NOMO-1 treated with dmso at 0.1 percent for 144 hours (cell line): ENCODE measurements at regions not wholly inside any gene's neighbourhood (a gene's known extent, or its start where the extent isn't known, plus 50 kb on each side); places are given as distances from the start of the nearest gene placed in this dataset.
"Not testable (repeated sequence)": the region's sequence is repeated elsewhere in the genome, so short reads cannot be mapped to it uniquely, and the experiment has no call there.

Source experiments
- DNase-seq: peaks from one replicate; lab custom pipeline; 2025; ENCODE audit not compliant: unreplicated experiment; lab: John Stamatoyannopoulos, UW

DNA sequence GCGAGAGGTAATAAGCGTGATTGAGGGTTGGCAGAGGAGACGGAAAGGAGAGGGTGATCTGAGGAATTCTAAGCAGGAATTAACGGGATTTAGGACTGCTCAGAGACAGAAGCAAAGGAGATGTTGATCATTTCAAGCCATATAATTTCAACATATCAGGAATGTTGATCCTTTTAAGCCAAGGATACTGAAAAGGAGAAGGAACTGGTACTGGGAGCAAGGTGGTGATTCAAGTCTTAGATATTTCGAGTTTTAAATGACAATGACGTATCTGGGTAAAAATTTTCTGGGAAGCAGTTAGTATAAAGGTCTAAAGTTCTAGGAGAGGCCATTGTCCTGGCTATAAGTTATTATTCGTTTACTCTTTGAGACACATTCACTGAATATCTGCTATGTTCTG is 91.3 kb upstream of the OGFRL1 start:
- DNase-seq, result no peak

DNA sequence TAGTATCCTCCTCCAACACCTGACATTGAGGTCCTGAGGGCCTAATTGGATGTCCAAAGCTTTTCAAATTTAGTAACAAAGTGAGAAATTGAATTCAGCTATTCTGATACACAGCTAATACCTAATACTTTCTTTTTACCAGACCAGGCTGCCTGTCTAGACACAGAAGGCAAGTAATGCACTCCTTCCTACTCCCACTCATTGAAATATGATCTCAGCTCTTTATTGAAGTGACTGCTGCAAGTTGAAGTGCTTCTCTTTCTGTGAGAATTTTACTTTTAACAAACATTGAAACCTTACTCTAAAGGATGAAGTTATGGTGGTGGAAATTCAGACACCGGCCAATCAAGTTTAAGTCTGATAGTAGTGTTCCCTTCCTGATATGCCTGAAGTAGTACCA is 90.8 kb upstream of the OGFRL1 start:
- DNase-seq, result no peak

DNA sequence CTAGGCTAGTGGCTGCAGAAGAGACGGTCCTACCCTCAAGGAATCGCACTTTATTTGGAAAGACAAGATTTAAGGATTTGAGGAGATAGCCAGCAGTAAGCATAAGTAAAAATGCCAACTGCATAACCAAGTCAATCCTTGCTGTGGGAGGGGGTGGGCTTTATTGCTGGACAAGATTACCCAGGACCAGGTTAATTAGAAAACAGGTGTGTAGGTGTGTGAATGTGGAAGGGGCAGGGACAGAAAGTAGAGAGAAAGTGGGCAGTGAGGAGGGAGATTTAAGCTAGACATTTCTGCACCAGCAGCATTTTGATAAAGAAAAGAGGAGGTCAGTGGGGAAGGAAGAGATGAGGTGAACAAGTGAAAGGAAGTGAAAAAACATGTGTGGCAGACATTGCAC is 89.7 kb upstream of the OGFRL1 start:
- no peak for DNase-seq

DNA sequence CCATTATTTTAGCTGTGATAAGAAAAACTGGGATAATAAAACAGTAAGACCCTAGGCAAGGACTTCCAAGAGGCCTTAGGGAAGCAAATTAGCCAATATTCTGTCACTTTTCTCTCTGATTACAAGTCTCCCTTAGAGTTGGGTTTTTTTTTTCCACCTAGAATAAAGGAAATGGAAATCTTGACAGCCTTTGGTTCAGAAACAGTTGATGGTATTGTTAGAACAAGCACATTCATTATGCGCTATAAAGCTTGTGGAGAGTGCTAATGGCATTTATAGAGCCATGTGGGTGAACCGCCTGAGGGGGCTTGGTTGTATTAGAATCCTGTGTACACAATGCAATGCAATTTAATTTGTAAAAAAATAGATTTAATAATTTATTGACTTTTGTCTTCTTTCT is 88.9 kb upstream of the OGFRL1 start:
- no peak for DNase-seq

DNA sequence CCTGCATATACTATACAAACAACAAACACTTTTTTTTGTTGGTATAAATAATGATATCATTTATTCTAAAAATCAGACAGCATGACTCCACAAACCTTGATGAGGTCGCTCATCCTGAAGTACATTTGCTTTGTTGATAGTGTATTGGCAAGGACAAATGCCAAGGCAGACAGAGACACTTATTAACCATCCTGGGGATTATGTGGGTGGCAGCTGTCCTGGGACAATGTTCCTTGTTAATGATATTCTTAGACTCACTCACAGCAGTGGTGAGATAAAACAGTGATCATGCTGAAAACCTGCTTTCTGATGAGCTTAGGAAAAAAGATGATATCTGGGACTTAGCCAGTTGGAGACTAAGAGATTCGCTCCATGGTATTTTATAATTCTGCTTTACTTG is 85.4 kb upstream of the OGFRL1 start:
- no peak for DNase-seq

DNA sequence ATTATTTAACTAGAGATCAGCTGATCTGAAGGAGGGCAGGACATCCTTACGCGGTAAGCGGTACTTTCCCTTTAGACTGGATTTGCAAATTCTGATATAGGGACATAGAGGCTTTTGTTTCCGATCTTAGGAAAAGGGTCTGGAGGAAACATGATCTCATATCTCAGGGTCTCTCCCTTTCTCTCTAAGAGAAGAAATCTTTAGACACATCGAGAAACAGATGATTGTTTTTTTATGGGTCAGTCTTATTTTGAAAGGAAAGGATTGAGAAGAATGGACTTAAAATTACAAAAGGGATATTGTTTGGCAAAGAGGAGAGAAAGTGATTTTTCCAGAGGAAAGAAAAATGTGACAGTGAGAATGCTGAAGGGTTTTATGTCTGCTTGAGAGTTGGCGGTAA is 83.9 kb upstream of the OGFRL1 start:
- no peak for DNase-seq

DNA sequence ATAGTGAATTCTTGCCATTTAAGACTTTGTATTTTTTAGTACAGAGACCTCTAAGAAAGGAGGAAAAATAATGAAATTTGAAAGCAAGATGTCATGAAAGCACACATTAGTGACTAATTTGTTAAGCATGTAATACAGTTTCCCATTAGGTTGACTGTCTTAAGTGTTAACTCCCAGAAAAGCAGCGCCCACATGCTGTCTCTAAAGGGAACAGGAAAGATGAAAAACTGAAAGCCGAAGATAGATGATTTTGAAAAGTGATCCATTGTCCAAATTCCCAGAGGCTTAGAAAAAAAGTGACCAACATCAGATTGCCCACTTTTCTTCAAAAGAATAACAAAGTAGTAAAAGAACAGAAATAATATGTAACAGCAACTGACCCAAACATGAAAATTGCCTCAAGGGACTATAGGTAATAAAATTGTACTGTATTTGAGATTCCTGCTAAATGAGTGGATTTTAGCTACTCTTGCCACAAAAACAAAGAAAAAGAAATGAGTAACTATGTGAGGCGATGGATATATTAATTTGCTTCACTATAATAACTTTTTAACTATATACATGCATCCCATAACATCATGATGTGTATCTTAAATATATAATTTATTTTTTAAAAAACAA is 83.2 kb upstream of the OGFRL1 start:
- no peak for DNase-seq

DNA sequence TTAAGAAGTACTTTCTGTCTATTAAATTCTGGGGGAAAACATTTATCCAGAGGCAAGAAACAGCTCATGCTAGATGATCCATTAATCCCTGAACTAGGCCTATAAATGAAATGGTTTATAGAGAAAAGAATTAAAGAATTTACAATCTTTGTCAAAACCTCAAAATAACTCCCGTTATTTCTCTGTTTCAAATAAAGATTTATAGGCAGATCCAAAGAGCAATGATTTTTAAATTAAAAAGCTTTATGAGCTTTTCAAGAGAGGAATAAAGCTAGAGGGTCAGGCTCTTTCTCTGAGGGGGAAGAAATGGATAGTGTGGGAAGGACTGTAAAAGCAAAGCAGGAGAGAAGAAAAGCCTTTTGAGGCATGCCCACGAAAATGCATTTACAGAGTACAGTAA is 82.5 kb upstream of the OGFRL1 start:
- no peak for DNase-seq

DNA sequence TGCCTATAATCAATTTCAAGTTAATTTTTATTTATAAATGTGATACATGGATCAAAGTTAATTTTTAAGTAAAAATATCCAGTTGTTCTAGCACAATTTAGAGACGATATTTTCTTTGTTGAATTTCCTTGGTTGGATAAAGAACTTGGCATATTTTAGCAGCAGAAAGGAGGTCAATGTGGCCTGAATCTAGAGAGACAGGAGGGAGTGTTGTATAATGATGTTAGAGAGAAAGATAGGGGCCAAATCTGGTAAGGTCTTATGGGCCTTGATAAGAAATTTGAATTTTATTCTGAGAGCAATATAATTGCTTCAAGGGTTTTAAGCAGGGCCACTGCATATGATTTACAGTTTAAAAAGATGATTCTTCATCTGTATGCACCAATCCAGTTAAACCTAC is 79.4 kb upstream of the OGFRL1 start:
- DNase-seq, result no peak

DNA sequence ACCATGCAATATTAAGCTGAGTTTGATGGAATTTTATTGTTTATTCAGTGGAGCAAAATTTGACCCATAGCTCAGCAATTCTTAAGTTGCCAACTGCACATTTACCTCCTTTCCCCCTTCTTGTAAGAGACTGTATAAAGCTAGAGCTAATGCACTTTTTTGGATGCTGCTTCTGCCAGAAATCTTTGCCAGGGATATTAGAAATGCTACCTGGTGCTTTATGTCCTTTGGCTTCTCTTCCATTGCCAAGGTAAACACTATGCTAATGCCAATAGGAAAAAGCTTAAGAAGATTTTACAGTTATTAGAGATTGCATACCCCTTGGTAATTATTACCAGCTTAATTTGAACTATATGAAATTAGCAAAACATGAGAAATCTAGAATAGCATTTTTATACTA is 79.0 kb upstream of the OGFRL1 start:
- DNase-seq, result no peak

DNA sequence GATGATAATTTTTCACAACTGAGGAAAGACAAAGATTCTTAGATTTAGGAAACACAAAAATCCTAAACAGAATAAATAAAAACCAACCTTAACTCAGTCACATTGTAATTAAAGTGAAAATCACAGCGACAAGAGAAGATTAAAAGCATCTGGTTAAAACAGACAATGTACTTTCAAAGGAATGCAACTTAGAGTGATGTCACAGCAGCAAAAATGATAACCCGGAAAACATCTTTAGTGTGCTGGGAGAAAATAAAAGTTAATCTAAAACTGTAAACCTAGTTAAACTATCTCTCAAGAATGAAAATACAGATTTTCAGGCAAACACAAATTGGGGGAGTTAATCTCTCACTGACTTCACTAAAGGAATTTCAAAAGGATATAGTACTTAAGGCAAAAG is 76.8 kb upstream of the OGFRL1 start:
- DNase-seq, result no peak

DNA sequence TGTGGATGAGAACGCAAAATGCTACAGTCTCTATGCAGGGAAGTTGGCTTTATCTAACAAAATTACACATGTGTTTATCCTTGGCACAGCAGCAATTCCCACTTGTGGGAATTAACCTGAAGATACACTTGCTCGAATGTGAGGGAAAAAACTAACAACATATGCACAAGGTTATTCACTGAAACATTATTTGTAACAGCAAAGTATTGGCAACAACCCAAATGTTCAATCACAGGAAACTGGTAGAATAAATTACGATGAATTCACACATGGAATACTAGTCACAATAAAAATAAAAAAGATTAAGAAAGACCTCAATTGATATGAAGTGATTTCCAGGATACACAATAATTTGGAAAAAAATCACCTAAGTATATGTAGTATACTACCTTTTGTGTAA is 68.1 kb upstream of the OGFRL1 start:
- no peak for DNase-seq

DNA sequence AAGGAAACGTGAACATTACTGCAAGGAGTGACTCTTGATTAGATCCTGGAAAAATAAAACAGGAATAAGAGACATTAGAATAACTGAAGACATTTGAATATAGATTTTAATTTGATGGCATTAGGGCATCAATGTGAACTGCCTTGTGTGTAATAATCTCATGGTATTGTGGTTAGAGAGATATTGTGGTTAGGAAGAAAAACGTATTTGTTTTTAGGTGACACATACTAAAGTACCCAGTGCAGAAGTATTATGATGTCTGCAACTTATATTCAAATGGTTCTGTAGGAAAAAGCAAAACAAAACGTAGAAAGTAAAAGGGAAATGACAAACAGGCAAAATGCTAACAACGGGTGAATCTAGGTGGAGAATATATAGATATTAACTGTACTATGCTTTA is 65.9 kb upstream of the OGFRL1 start:
- no peak for DNase-seq

DNA sequence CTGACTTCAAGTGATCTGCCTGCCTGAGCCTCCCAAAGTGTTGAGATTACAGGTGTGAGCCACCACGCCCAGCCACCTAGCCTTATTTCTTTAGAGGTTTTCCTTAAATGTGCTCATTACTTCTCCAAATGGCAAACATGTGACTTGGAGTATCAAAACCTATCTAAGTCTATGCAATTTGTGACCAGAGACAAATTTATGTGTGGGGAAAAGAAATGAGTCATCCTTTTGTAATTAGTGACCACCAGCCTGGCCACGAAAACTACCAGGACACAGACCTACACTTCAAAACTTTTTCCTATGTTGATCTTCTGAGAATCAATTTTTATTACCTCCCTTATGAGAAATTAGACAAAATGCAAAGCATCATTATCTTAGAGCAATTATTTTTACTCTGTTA is 64.6 kb upstream of the OGFRL1 start:
- DNase-seq, result no peak

DNA sequence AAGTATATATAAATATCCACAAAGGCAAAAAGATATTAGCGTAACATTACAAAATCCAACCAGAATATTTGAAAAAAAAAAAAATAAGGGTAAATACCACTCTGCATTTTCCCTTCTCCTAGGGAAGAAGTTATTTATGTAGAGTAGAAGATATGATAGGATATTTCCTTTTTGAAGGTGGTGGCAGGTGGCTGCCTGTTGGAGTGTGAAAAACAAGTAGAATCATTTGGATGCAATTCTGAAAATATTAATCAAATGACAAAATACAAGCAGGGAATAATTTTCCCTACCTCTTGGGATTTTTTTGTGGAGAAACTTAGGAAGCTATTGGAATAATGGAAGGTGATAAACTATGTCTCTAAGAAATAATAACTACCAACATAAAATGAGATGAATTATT is 62.5 kb upstream of the OGFRL1 start:
- no peak for DNase-seq

DNA sequence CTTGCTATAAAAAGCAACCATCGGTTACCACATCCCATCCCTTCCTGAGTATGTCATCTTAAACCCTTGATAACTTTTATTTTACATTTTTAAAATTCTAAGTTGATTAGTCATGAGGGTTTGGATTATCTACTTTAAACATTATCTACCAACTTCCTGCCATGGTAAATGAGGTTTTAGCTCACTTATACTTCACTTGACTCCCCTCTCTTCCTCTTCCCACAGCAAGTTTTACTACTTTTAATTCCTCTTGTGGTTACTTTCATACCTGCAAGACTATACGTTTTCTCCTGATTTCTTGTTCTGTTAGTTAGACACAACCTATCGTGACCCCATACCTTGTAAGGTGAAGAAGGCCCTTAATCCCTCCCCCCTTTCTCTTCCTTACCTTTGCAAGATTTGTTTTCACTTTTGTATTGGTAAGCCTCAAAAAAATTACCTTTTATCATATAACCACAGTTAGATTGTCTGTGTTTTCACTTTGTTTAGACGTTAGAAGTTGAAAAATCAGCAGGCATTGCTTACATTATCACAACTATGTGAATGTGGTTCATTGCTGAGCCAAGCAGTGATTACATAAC is 60.1 kb upstream of the OGFRL1 start:
- DNase-seq, result peak; percentile 22

DNA sequence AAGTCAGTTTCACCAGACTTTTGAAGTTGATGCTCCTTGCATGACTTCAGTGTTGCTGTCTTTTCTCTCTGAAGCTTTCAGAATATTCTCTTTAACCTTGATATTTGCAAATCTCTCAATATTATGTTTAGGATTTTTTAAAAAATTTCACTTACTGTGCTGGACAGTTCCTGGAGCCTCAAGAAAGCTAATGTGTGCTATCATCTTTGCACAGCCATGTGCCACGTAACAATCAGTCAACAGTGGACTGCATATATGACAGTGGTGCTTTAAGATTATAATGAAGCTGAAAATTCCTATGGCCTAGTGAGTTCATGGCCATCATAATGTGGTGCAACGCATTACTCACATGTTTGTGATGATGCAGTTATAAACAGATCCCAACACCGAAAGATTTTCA is 59.1 kb upstream of the OGFRL1 start:
- no peak for DNase-seq

DNA sequence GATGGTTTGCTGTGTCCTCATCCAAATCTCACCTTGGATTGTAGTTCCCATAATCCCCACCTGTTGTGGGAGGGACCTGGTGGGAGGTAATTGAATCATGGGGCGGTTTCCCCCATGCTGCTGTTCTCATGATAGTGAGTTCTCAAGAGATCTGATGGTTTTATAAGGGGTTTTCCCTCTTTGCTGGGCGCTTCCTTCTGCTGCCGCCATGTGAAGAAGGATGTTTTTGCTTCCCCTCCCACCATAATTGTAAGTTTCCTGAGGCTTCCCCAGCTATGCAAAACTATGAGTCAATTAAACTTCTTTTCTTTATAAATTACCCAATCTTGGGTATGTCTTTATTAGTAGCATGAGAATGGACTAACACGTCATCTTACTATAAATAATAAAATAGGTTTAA is 55.7 kb upstream of the OGFRL1 start:
- DNase-seq, result not testable (repeated sequence)

DNA sequence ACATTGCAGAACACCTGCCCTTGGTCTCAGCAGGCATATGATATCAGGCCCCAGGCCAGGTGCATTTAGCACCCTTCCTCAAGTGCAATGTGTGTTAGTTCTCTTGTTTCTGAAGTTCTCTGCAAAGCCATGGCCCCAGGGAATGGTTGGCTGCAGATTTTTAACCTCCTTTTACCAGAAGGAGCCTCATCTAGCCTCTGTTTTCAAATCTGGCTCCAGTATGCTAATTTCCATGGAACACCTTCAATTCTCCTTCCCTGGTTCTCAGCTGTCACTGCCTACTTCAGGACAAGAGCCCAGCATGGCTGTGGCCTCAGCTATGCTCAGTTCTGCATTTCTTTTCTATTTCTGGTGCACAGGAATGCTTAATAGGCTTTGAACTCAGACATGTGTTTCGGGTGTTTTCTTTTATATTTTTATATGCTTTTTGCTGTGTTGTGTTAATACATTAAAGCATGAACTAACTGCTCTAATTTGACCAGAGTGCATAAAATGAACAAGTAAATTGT is 51.6 kb upstream of the OGFRL1 start:
- DNase-seq, result no peak

DNA sequence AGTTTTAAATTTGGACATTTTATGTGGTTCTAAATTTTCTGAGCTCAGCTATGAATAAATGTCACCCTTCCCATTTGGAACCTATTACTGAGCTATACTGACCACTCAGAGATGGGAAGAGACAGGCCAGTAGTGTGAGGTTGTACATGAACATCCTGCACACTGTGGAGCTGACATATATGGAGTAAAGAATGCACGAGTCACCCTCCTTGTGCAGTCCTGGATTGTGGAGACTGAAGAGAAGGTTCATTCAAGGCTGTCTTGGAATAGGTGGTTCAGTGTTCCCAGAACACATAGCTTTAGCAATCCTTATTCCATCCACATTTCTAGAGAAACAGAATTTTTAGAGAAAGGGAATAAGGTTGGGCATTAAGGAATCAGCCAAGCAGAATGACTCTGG is 50.3 kb upstream of the OGFRL1 start:
- no peak for DNase-seq
